ENCODE measurements at regions not wholly inside any gene's neighbourhood (a gene's known extent, or its start where the extent isn't known, plus 50 kb on each side); places are given as distances from the start of the nearest gene placed in this dataset.
"Not testable (repeated sequence)": the region's sequence is repeated elsewhere in the genome, so short reads cannot be mapped to it uniquely, and the experiment has no call there.

DNA sequence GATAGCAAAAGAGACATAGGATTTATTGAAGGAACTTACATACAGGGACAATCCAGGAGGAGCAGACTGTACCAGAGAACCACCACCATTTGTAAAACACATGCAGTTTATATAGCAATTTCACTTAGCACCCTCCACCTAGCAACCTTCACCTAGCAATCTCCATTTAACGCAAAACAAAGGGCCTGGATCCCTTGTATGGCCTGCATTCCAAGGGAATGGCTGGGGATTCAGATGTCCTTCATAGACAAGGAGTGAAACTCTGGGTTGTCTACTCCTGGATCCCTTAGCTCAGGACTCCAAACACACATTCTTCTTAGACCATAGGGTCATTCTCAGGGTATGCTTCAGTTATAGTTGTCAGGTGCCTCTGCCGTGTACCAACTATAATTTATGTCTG lies 1324.9 kb downstream of the HACE1 start:
- TF ChIP-seq, protein P1, sequence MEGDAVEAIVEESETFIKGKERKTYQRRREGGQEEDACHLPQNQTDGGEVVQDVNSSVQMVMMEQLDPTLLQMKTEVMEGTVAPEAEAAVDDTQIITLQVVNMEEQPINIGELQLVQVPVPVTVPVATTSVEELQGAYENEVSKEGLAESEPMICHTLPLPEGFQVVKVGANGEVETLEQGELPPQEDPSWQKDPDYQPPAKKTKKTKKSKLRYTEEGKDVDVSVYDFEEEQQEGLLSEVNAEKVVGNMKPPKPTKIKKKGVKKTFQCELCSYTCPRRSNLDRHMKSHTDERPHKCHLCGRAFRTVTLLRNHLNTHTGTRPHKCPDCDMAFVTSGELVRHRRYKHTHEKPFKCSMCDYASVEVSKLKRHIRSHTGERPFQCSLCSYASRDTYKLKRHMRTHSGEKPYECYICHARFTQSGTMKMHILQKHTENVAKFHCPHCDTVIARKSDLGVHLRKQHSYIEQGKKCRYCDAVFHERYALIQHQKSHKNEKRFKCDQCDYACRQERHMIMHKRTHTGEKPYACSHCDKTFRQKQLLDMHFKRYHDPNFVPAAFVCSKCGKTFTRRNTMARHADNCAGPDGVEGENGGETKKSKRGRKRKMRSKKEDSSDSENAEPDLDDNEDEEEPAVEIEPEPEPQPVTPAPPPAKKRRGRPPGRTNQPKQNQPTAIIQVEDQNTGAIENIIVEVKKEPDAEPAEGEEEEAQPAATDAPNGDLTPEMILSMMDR (IDR thresholded peaks at IDR 0.05; ENCODE audit: insufficient read depth, low read depth, low read length): no peak
- no peak for DNase-seq (ENCODE audit: low read depth)

DNA sequence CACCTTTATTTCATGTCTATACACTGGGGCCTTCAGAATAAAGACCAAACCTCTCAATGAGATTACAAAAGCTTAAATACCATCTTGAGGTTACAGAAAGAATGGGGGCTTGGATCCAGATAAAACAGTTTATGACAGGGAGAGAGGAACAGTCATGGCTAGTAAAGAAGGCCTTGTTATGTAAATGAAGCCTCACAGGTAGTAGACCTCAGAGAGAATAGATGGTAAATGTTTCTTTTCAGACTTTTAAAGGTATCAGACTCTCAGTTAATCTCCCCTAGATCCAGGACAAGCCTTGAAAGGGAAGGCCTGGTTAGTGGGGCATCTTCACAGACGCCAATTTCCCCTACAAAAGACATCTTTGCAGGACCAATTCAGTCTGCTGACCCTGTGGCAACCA lies 1325.6 kb downstream of the HACE1 start:
- DNase-seq (ENCODE audit: low read depth): no peak
- no peak overlapping the region for H3K4me3 ChIP-seq (ENCODE audit: low read depth, low read length)
- TF ChIP-seq, protein P1 (IDR thresholded peaks at IDR 0.05; ENCODE audit: insufficient read depth, low read depth, low read length): no peak

More for the DNA sequence above, 1324.9 kb downstream of the HACE1 start:
- H3K4me3 ChIP-seq (ENCODE audit: low read depth, low read length): no peak overlapping the region

DNA sequence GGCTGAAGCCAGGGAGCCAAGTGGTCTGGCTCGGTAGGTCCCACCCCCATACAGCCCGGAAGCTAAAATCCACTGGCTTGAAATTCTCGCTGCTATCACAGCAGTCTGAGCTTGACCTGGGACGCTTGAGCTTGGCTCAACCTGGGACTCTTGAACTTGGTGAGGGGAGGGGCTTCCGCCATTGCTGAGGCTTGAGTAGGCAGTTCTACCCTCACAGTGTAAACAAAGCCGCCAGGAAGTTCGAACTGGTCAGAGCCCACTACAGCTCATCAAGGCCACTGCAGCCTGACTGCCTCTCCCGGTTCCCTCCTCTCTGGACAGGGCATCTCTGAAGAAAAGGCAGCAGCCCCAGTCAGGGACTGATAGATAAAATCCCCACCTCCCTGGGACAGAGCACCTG lies 1337.7 kb downstream of the HACE1 start:
- TF ChIP-seq, protein P1 (IDR thresholded peaks at IDR 0.05; ENCODE audit: insufficient read depth, low read depth, low read length): no peak
- H3K4me3 ChIP-seq (ENCODE audit: low read depth, low read length): no peak overlapping the region
- DNase-seq (ENCODE audit: low read depth): no peak

DNA sequence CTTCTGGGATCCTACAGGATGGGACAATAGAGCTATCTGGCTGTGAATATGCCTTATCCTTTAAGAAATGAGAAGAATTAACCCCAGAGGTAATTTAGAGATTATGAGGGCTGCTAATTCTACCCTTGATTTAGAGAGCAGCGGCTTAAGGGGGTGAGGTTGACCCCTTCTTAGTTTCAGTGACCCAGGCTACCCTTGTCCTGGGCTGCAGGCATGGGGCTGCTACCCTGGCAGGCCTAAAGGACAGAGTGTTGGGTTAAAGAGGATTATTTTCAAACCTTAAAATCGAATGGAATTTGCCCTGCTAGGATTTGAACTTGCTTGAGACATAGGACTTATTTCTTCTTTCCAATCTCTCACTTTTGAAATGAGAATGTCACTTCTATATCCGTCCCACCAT lies 1343.4 kb downstream of the HACE1 start:
- TF ChIP-seq, protein P1 (IDR thresholded peaks at IDR 0.05; ENCODE audit: insufficient read depth, low read depth, low read length): no peak
- no peak for DNase-seq (ENCODE audit: low read depth)
- H3K4me3 ChIP-seq (ENCODE audit: low read depth, low read length): no peak overlapping the region

DNA sequence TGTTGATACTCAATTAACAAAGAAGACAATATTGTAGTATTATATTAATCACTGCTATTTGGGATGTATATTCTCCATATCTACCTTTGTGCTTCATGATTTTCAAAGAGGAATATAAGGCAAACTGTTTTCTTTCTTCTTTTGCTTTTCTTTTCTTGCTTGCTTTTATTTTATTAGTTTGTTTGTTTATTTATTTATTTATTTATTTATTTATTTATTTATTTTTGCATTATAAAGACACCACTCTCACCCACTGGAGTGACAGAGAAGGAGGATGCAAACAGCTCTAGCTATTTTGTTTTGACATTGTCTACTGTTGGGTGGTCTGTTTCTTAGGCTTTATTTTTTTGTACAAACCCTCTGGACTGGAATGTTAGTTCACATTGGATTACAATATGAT lies 1352.7 kb downstream of the HACE1 start:
- no peak overlapping the region for H3K4me3 ChIP-seq (ENCODE audit: low read depth, low read length)
- no peak for DNase-seq (ENCODE audit: low read depth)
- TF ChIP-seq, protein P1 (IDR thresholded peaks at IDR 0.05; ENCODE audit: insufficient read depth, low read depth, low read length): no peak

DNA sequence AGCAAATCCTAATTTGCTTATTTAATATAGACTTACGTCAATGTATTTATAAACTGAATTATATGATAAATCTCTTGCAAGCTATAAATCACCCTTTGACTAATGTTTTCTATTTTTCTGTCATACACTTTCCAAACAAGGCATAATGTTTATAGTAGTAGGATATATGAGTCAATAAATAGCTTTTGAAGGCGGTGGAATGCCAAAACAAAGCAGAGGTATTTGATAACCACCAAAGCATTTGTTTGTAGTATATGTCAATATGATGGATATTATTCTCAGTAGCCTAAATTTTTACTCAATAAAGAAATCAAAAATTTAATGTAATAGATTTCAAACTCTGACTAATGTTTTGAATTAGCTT lies 1354.6 kb downstream of the HACE1 start:
- H3K4me3 ChIP-seq (ENCODE audit: low read depth, low read length): no peak overlapping the region
- DNase-seq (ENCODE audit: low read depth): no peak
- TF ChIP-seq, protein P1 (IDR thresholded peaks at IDR 0.05; ENCODE audit: insufficient read depth, low read depth, low read length): no peak

DNA sequence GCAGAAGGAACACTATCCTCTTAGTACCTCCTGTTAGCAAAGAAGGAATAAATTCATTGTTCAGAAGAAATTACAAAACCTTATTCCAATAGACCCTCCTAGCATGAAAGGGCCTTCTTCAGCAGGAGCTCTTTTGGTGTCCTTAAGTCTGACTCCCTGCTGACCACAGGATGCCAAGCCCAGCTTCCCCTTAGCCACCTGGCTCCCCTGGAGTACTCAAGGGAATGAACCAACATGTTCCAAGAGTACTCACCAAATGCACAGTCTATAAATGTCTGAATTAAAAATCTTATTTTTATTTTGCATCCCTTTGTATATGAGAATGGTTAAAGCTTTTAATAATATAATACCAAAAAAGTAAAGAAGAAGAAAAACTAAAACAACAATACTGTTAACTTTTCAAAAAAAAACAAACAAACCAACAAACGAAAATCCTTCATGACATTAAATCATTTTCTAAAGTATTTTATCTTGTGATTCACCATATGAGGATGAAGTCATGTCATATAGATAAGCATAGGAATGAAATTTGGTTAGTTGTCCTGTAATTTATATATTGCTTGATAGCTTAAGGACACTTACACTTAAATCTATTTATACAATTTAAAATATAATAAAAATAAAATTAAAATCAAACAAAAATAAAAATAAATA lies 1355.1 kb downstream of the HACE1 start:
- TF ChIP-seq, protein P1 (IDR thresholded peaks at IDR 0.05; ENCODE audit: insufficient read depth, low read depth, low read length): no peak
- no peak for DNase-seq (ENCODE audit: low read depth)
- H3K4me3 ChIP-seq (ENCODE audit: low read depth, low read length): no peak overlapping the region

DNA sequence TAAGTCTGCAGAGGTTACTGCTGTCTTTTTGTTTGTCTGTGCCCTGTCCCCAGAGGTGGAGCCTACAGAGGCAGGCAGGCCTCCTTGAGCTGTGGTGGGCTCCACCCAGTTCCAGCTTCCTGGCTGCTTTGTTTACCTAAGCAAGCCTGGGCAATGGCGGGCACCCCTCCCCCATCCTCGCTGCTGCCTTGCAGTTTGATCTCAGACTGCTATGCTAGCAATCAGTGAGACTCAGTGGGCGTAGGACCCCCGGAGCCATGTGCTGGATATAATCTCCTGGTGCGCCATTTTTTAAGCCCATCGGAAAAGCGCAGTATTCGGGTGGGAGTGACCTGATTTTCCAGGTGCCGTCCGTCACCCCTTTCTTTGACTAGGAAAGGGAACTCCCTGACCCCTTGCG lies 1363.1 kb downstream of the HACE1 start:
- not testable (repeated sequence) for H3K4me3 ChIP-seq (ENCODE audit: low read depth, low read length); DNase-seq (ENCODE audit: low read depth)

Measured in fibroblast of villous mesenchyme (primary cell).